Astrocyte (in vitro differentiated cells and primary cell): ENCODE measurements at regions not wholly inside any gene's neighbourhood (a gene's known extent, or its start where the extent isn't known, plus 50 kb on each side); places are given as distances from the start of the nearest gene placed in this dataset.

Experiments used
- EZH2 ChIP-seq: IDR thresholded peaks from 2 replicates; pipeline ENCODE4 v1.6.1; 2012; ENCODE audit warnings: mild to moderate bottlenecking, low read length, inconsistent platforms; ENCODE audit not compliant: insufficient read depth
- TF ChIP-seq, protein P1 (sequence below): IDR thresholded peaks from 2 replicates; pipeline ENCODE4 v1.5.1; 2011; ENCODE audit warnings: low read depth, mild to moderate bottlenecking, inconsistent platforms, low read length, moderate library complexity; ENCODE audit not compliant: insufficient read depth

DNA sequence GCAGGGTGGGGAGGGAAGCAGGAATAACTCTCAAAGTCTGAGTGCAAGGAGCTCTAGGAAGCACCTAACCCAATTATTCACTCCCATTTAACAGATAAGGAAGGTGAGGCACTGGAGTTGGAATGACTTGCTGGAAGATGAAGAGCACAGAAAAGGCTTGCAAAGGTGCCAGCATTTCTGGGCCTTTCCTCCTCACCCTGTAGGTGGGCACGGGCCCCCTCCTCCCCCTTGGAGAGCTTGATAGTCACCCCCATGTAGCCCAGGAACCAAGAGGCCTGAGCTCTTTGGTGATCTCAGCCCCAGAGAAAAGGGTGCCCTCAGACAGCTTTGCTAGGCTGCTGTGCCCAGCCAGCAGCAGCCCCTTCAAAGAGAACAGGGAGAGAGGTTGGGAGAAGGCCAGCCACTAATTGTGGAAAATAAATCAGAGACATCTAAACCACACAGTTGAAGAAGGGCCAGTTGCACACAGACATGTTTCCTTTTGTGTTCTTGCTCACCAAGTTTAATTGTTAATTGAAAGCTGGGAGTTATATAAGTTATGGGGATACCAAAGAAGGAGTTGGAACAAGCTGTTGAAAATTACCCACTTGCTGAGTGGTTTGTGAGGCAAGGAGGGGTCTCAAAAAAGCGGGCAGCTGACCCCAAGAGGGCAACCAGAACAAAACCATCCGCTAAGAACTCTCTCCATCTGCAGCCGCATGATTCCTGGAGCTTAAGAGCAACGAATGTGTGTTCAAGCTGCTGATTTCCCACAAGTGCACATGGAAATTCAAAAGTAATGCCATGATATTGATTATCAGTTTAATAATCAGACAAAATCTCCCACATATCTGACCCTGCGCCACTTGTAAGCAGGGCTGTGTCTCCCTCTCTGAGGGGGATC, 77.0 kb downstream of the MRPL14 start:
- TF ChIP-seq, protein P1, sequence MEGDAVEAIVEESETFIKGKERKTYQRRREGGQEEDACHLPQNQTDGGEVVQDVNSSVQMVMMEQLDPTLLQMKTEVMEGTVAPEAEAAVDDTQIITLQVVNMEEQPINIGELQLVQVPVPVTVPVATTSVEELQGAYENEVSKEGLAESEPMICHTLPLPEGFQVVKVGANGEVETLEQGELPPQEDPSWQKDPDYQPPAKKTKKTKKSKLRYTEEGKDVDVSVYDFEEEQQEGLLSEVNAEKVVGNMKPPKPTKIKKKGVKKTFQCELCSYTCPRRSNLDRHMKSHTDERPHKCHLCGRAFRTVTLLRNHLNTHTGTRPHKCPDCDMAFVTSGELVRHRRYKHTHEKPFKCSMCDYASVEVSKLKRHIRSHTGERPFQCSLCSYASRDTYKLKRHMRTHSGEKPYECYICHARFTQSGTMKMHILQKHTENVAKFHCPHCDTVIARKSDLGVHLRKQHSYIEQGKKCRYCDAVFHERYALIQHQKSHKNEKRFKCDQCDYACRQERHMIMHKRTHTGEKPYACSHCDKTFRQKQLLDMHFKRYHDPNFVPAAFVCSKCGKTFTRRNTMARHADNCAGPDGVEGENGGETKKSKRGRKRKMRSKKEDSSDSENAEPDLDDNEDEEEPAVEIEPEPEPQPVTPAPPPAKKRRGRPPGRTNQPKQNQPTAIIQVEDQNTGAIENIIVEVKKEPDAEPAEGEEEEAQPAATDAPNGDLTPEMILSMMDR = no peak
- TF ChIP-seq EZH2 = no peak
